ENCODE measurements at regions not wholly inside any gene's neighbourhood (a gene's known extent, or its start where the extent isn't known, plus 50 kb on each side); places are given as distances from the start of the nearest gene placed in this dataset.

- H3K4me3 ChIP-seq (ENCODE audit: low read length in 2 of 2): no peak overlapping the region
- H3K27me3 ChIP-seq (ENCODE audit: control insufficient read depth in 2 of 2, insufficient read depth in 2 of 2, low read length in 2 of 2): no peaks in the 10 kb centered on the region
- no peak overlapping the region for H3K9ac ChIP-seq (ENCODE audit: low read depth in 1 of 2, low read length in 2 of 2)
- peaks cover 0 to 4% of the 10 kb centered on the region in 2 donors for H3K4me1 ChIP-seq (ENCODE audit: control insufficient read depth in 2 of 2, insufficient read depth in 2 of 2, low read length in 2 of 2)
- no peaks in the 10 kb centered on the region for H3K9me3 ChIP-seq (ENCODE audit: control insufficient read depth in 2 of 2, low read length in 2 of 2)
- H3K36me3 ChIP-seq (ENCODE audit: control insufficient read depth in 2 of 2, insufficient read depth in 2 of 2, low read length in 2 of 2): no peaks in the 10 kb centered on the region
- no peak overlapping the region for H3K27ac ChIP-seq (ENCODE audit: low read depth in 2 of 2, low read length in 2 of 2)
Observed at GRCh38 chr18:10310626-10311025, 143.8 kb upstream of the APCDD1 start.

GRCh38 chr18:10312326-10313015 is 142.0 kb upstream of the APCDD1 start:
- Histone ChIP-seq H3K9me3 (ENCODE audit: control insufficient read depth in 2 of 2, low read length in 2 of 2) (no peaks in the 10 kb centered on the region), H3K9ac (ENCODE audit: low read depth in 1 of 2, low read length in 2 of 2) (no peak overlapping the region), H3K4me3 (ENCODE audit: low read length in 2 of 2) (no peak overlapping the region), H3K4me1 (ENCODE audit: control insufficient read depth in 2 of 2, insufficient read depth in 2 of 2, low read length in 2 of 2) (peaks cover 0 to 4% of the 10 kb centered on the region in 2 donors), H3K27ac (ENCODE audit: low read depth in 2 of 2, low read length in 2 of 2) (no peak overlapping the region), H3K27me3 (ENCODE audit: control insufficient read depth in 2 of 2, insufficient read depth in 2 of 2, low read length in 2 of 2) (no peaks in the 10 kb centered on the region), H3K36me3 (ENCODE audit: control insufficient read depth in 2 of 2, insufficient read depth in 2 of 2, low read length in 2 of 2) (no peaks in the 10 kb centered on the region)

- Histone ChIP-seq H3K9me3 (ENCODE audit: control insufficient read depth in 2 of 2, low read length in 2 of 2) (no peaks in the 10 kb centered on the region), H3K4me1 (ENCODE audit: control insufficient read depth in 2 of 2, insufficient read depth in 2 of 2, low read length in 2 of 2) (peaks cover 0 to 4% of the 10 kb centered on the region in 2 donors), H3K27me3 (ENCODE audit: control insufficient read depth in 2 of 2, insufficient read depth in 2 of 2, low read length in 2 of 2) (no peaks in the 10 kb centered on the region), H3K4me3 (ENCODE audit: low read length in 2 of 2) (no peak overlapping the region), H3K36me3 (ENCODE audit: control insufficient read depth in 2 of 2, insufficient read depth in 2 of 2, low read length in 2 of 2) (no peaks in the 10 kb centered on the region), H3K27ac (ENCODE audit: low read depth in 2 of 2, low read length in 2 of 2) (no peak overlapping the region), H3K9ac (ENCODE audit: low read depth in 1 of 2, low read length in 2 of 2) (no peak overlapping the region)
Observed at GRCh38 chr18:10313016-10313342, 141.5 kb upstream of the APCDD1 start.

GRCh38 chr18:10314066-10314465 is 140.4 kb upstream of the APCDD1 start:
- H3K9ac ChIP-seq (ENCODE audit: low read depth in 1 of 2, low read length in 2 of 2): no peak overlapping the region
- H3K9me3 ChIP-seq (ENCODE audit: control insufficient read depth in 2 of 2, low read length in 2 of 2): no peaks in the 10 kb centered on the region
- no peaks in the 10 kb centered on the region for H3K27me3 ChIP-seq (ENCODE audit: control insufficient read depth in 2 of 2, insufficient read depth in 2 of 2, low read length in 2 of 2)
- no peaks in the 10 kb centered on the region for H3K36me3 ChIP-seq (ENCODE audit: control insufficient read depth in 2 of 2, insufficient read depth in 2 of 2, low read length in 2 of 2)
- H3K4me1 ChIP-seq (ENCODE audit: control insufficient read depth in 2 of 2, insufficient read depth in 2 of 2, low read length in 2 of 2): peaks cover 0 to 4% of the 10 kb centered on the region in 2 donors
- H3K27ac ChIP-seq (ENCODE audit: low read depth in 2 of 2, low read length in 2 of 2): no peak overlapping the region
- no peak overlapping the region for H3K4me3 ChIP-seq (ENCODE audit: low read length in 2 of 2)

- Histone ChIP-seq H3K9me3 (ENCODE audit: control insufficient read depth in 2 of 2, low read length in 2 of 2) (no peaks in the 10 kb centered on the region), H3K27ac (ENCODE audit: low read depth in 2 of 2, low read length in 2 of 2) (no peak overlapping the region), H3K27me3 (ENCODE audit: control insufficient read depth in 2 of 2, insufficient read depth in 2 of 2, low read length in 2 of 2) (no peaks in the 10 kb centered on the region), H3K4me1 (ENCODE audit: control insufficient read depth in 2 of 2, insufficient read depth in 2 of 2, low read length in 2 of 2) (peaks cover 0 to 4% of the 10 kb centered on the region in 2 donors), H3K9ac (ENCODE audit: low read depth in 1 of 2, low read length in 2 of 2) (no peak overlapping the region), H3K4me3 (ENCODE audit: low read length in 2 of 2) (no peak overlapping the region), H3K36me3 (ENCODE audit: control insufficient read depth in 2 of 2, insufficient read depth in 2 of 2, low read length in 2 of 2) (no peaks in the 10 kb centered on the region)
Observed at GRCh38 chr18:10315522-10315921, 138.9 kb upstream of the APCDD1 start.

- Histone ChIP-seq H3K36me3 (ENCODE audit: control insufficient read depth in 2 of 2, insufficient read depth in 2 of 2, low read length in 2 of 2) (no peaks in the 10 kb centered on the region), H3K4me3 (ENCODE audit: low read length in 2 of 2) (no peak overlapping the region), H3K9me3 (ENCODE audit: control insufficient read depth in 2 of 2, low read length in 2 of 2) (no peaks in the 10 kb centered on the region), H3K27ac (ENCODE audit: low read depth in 2 of 2, low read length in 2 of 2) (no peak overlapping the region), H3K9ac (ENCODE audit: low read depth in 1 of 2, low read length in 2 of 2) (no peak overlapping the region), H3K27me3 (ENCODE audit: control insufficient read depth in 2 of 2, insufficient read depth in 2 of 2, low read length in 2 of 2) (no peaks in the 10 kb centered on the region), H3K4me1 (ENCODE audit: control insufficient read depth in 2 of 2, insufficient read depth in 2 of 2, low read length in 2 of 2) (peaks cover 0 to 4% of the 10 kb centered on the region in 2 donors)
Observed at GRCh38 chr18:10316778-10317177, 137.7 kb upstream of the APCDD1 start.

- H3K9me3 ChIP-seq (ENCODE audit: control insufficient read depth in 2 of 2, low read length in 2 of 2): no peaks in the 10 kb centered on the region
- no peak overlapping the region for H3K27ac ChIP-seq (ENCODE audit: low read depth in 2 of 2, low read length in 2 of 2)
- no peak overlapping the region for H3K4me3 ChIP-seq (ENCODE audit: low read length in 2 of 2)
- H3K36me3 ChIP-seq (ENCODE audit: control insufficient read depth in 2 of 2, insufficient read depth in 2 of 2, low read length in 2 of 2): no peaks in the 10 kb centered on the region
- no peaks in the 10 kb centered on the region for H3K27me3 ChIP-seq (ENCODE audit: control insufficient read depth in 2 of 2, insufficient read depth in 2 of 2, low read length in 2 of 2)
- H3K4me1 ChIP-seq (ENCODE audit: control insufficient read depth in 2 of 2, insufficient read depth in 2 of 2, low read length in 2 of 2): peaks cover 0 to 4% of the 10 kb centered on the region in 2 donors
- H3K9ac ChIP-seq (ENCODE audit: low read depth in 1 of 2, low read length in 2 of 2): no peak overlapping the region
Observed at GRCh38 chr18:10317864-10318690, 136.4 kb upstream of the APCDD1 start.

- Histone ChIP-seq H3K9me3 (ENCODE audit: control insufficient read depth in 2 of 2, low read length in 2 of 2) (no peaks in the 10 kb centered on the region), H3K27ac (ENCODE audit: low read depth in 2 of 2, low read length in 2 of 2) (no peak overlapping the region), H3K27me3 (ENCODE audit: control insufficient read depth in 2 of 2, insufficient read depth in 2 of 2, low read length in 2 of 2) (no peaks in the 10 kb centered on the region), H3K4me3 (ENCODE audit: low read length in 2 of 2) (no peak overlapping the region), H3K4me1 (ENCODE audit: control insufficient read depth in 2 of 2, insufficient read depth in 2 of 2, low read length in 2 of 2) (peaks cover 0 to 4% of the 10 kb centered on the region in 2 donors), H3K36me3 (ENCODE audit: control insufficient read depth in 2 of 2, insufficient read depth in 2 of 2, low read length in 2 of 2) (no peaks in the 10 kb centered on the region), H3K9ac (ENCODE audit: low read depth in 1 of 2, low read length in 2 of 2) (no peak overlapping the region)
Observed at GRCh38 chr18:10318691-10318970, 135.8 kb upstream of the APCDD1 start.

- Histone ChIP-seq H3K27ac (ENCODE audit: low read depth in 2 of 2, low read length in 2 of 2) (no peak overlapping the region), H3K9ac (ENCODE audit: low read depth in 1 of 2, low read length in 2 of 2) (no peak overlapping the region), H3K27me3 (ENCODE audit: control insufficient read depth in 2 of 2, insufficient read depth in 2 of 2, low read length in 2 of 2) (no peaks in the 10 kb centered on the region), H3K36me3 (ENCODE audit: control insufficient read depth in 2 of 2, insufficient read depth in 2 of 2, low read length in 2 of 2) (no peaks in the 10 kb centered on the region), H3K4me1 (ENCODE audit: control insufficient read depth in 2 of 2, insufficient read depth in 2 of 2, low read length in 2 of 2) (peaks cover 0 to 4% of the 10 kb centered on the region in 2 donors), H3K9me3 (ENCODE audit: control insufficient read depth in 2 of 2, low read length in 2 of 2) (no peaks in the 10 kb centered on the region), H3K4me3 (ENCODE audit: low read length in 2 of 2) (no peak overlapping the region)
Observed at GRCh38 chr18:10319026-10319425, 135.4 kb upstream of the APCDD1 start.

- no peaks in the 10 kb centered on the region for H3K9me3 ChIP-seq (ENCODE audit: control insufficient read depth in 2 of 2, low read length in 2 of 2)
- no peaks in the 10 kb centered on the region for H3K36me3 ChIP-seq (ENCODE audit: control insufficient read depth in 2 of 2, insufficient read depth in 2 of 2, low read length in 2 of 2)
- H3K9ac ChIP-seq (ENCODE audit: low read depth in 1 of 2, low read length in 2 of 2): no peak overlapping the region
- H3K4me3 ChIP-seq (ENCODE audit: low read length in 2 of 2): no peak overlapping the region
- H3K27ac ChIP-seq (ENCODE audit: low read depth in 2 of 2, low read length in 2 of 2): no peak overlapping the region
- peaks cover 0 to 2% of the 10 kb centered on the region in 2 donors for H3K4me1 ChIP-seq (ENCODE audit: control insufficient read depth in 2 of 2, insufficient read depth in 2 of 2, low read length in 2 of 2)
- H3K27me3 ChIP-seq (ENCODE audit: control insufficient read depth in 2 of 2, insufficient read depth in 2 of 2, low read length in 2 of 2): no peaks in the 10 kb centered on the region
Observed at GRCh38 chr18:10319914-10320600, 134.4 kb upstream of the APCDD1 start.
